ENCODE measurements at regions not wholly inside any gene's neighbourhood (a gene's known extent, or its start where the extent isn't known, plus 50 kb on each side); places are given as distances from the start of the nearest gene placed in this dataset.

DNA sequence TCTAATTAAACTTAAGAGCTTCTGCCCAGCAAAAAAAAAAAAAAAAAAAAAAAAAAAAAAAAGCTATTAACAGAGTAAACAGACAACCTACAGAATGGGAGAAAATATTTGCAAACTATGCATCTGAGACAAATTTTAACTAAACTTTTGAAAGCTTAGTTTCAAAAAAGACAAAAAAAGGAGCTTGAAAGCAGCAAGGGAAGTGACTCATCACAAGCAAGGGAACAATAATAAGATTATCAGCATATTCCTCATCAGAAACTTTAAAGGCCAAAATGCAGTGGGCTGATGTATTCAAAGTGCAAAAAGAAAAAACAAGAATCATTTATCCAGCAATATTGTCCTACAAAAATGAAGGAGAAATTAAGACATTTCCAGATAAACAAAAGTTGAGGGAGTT lies 158.6 kb downstream of the RNF144B start:
- TF ChIP-seq FOXM1 (IDR thresholded peaks at IDR 0.05; ENCODE audit: borderline replicate concordance, low read depth) (no peak), YY1 (IDR thresholded peaks at IDR 0.05; ENCODE audit: low read depth) (no peak), EP300 (IDR thresholded peaks at IDR 0.05; ENCODE audit: borderline replicate concordance) (no peak), CEBPB (IDR thresholded peaks at IDR 0.05) (no peak), TCF12 (IDR thresholded peaks at IDR 0.05; ENCODE audit: low read depth) (no peak), ZBTB7A (IDR thresholded peaks at IDR 0.05; ENCODE audit: low read depth) (no peak), NFIC (IDR thresholded peaks at IDR 0.05) (no peak), RAD21 (IDR thresholded peaks at IDR 0.05; ENCODE audit: low read depth) (no peak), TEAD4 (IDR thresholded peaks at IDR 0.05) (no peak), CREB1 (IDR thresholded peaks at IDR 0.05; ENCODE audit: low read depth) (no peak), EGR1 (IDR thresholded peaks at IDR 0.05) (no peak), TAF1 (IDR thresholded peaks at IDR 0.05; ENCODE audit: low read depth) (no peak)
- TF ChIP-seq, protein P1, sequence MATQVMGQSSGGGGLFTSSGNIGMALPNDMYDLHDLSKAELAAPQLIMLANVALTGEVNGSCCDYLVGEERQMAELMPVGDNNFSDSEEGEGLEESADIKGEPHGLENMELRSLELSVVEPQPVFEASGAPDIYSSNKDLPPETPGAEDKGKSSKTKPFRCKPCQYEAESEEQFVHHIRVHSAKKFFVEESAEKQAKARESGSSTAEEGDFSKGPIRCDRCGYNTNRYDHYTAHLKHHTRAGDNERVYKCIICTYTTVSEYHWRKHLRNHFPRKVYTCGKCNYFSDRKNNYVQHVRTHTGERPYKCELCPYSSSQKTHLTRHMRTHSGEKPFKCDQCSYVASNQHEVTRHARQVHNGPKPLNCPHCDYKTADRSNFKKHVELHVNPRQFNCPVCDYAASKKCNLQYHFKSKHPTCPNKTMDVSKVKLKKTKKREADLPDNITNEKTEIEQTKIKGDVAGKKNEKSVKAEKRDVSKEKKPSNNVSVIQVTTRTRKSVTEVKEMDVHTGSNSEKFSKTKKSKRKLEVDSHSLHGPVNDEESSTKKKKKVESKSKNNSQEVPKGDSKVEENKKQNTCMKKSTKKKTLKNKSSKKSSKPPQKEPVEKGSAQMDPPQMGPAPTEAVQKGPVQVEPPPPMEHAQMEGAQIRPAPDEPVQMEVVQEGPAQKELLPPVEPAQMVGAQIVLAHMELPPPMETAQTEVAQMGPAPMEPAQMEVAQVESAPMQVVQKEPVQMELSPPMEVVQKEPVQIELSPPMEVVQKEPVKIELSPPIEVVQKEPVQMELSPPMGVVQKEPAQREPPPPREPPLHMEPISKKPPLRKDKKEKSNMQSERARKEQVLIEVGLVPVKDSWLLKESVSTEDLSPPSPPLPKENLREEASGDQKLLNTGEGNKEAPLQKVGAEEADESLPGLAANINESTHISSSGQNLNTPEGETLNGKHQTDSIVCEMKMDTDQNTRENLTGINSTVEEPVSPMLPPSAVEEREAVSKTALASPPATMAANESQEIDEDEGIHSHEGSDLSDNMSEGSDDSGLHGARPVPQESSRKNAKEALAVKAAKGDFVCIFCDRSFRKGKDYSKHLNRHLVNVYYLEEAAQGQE (IDR thresholded peaks at IDR 0.05; ENCODE audit: low read depth): no peak
- TF ChIP-seq, protein P2, sequence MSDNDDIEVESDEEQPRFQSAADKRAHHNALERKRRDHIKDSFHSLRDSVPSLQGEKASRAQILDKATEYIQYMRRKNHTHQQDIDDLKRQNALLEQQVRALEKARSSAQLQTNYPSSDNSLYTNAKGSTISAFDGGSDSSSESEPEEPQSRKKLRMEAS (IDR thresholded peaks at IDR 0.05): no peak
- TF ChIP-seq, protein P3, sequence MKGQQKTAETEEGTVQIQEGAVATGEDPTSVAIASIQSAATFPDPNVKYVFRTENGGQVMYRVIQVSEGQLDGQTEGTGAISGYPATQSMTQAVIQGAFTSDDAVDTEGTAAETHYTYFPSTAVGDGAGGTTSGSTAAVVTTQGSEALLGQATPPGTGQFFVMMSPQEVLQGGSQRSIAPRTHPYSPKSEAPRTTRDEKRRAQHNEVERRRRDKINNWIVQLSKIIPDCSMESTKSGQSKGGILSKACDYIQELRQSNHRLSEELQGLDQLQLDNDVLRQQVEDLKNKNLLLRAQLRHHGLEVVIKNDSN (IDR thresholded peaks at IDR 0.05): no peak

DNA sequence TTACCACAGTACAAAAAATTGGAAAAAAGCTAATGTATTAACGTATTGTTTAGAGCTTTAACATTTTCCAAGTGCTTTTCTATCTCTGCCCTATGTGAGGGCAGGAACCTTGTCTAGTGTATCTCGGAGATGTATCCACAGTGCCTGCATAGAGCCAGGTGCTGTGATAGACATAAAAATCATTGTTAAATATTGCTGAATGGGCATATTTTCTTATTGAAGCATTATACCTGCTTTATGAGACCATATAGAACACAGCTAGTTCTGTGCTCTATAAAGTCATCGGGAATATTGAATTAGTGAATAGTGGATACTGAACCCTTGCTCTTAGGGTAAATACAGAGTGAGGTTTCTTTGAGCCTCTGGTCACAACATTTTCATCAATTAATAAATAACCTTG lies 163.0 kb downstream of the RNF144B start:
- TF ChIP-seq YY1 (IDR thresholded peaks at IDR 0.05; ENCODE audit: low read depth) (no peak), FOXM1 (IDR thresholded peaks at IDR 0.05; ENCODE audit: borderline replicate concordance, low read depth) (no peak), CEBPB (IDR thresholded peaks at IDR 0.05) (no peak), ZBTB7A (IDR thresholded peaks at IDR 0.05; ENCODE audit: low read depth) (no peak), EP300 (IDR thresholded peaks at IDR 0.05; ENCODE audit: borderline replicate concordance) (no peak), NFIC (IDR thresholded peaks at IDR 0.05) (no peak), EGR1 (IDR thresholded peaks at IDR 0.05) (no peak), TAF1 (IDR thresholded peaks at IDR 0.05; ENCODE audit: low read depth) (no peak), CREB1 (IDR thresholded peaks at IDR 0.05; ENCODE audit: low read depth) (no peak), RAD21 (IDR thresholded peaks at IDR 0.05; ENCODE audit: low read depth) (no peak), TCF12 (IDR thresholded peaks at IDR 0.05; ENCODE audit: low read depth) (no peak), TEAD4 (IDR thresholded peaks at IDR 0.05) (no peak)
- TF ChIP-seq, protein P2 (IDR thresholded peaks at IDR 0.05): no peak
- TF ChIP-seq, protein P3 (IDR thresholded peaks at IDR 0.05): no peak
- TF ChIP-seq, protein P1 (IDR thresholded peaks at IDR 0.05; ENCODE audit: low read depth): no peak

DNA sequence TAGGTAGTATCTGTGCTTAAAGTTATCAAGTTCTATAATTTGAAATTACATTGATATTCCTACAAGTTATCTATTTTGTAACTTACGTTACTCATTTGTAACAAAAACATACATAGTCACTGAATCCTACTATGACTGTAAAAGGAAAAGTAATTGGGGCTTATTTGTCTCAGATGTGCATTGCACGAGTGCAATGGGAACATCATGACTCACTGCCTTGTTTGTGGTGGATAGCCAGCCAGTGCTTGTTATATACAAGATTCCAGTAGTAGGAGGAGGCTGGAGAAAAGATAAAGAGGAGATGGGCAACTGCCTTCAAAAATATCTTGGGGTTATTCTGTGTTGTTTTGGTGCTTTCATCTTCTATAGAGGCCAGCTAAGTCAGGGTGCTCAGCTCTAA lies 164.1 kb downstream of the RNF144B start:
- no peak for TF ChIP-seq RAD21 (IDR thresholded peaks at IDR 0.05; ENCODE audit: low read depth)
- no peak for TF ChIP-seq EGR1 (IDR thresholded peaks at IDR 0.05)
- TF ChIP-seq CEBPB (IDR thresholded peaks at IDR 0.05): no peak

DNA sequence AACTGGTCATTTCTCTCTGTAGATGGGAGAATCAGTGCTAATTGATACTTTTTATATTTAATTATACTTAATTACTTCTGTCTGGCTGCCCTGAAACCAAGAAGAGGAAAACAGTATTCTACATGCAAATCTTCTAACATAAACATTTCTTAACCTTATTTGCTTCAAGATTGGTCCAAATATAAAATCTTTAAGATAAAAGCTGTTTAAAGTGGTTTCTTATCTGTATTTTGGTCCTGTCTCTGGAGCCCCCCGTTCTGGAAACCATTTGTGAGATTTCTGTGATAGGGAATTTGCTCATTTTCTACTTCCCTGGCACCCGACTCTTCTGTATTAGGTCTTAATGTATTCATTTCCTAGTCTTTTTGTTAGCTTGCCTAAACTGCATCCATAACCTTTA lies 168.6 kb downstream of the RNF144B start:
- TF ChIP-seq TAF1 (IDR thresholded peaks at IDR 0.05; ENCODE audit: low read depth): no peak
- TF ChIP-seq EGR1 (IDR thresholded peaks at IDR 0.05): no peak
- TF ChIP-seq YY1 (IDR thresholded peaks at IDR 0.05; ENCODE audit: low read depth): no peak
- TF ChIP-seq FOXM1 (IDR thresholded peaks at IDR 0.05; ENCODE audit: borderline replicate concordance, low read depth): no peak
- no peak for TF ChIP-seq CREB1 (IDR thresholded peaks at IDR 0.05; ENCODE audit: low read depth)
- TF ChIP-seq ZBTB7A (IDR thresholded peaks at IDR 0.05; ENCODE audit: low read depth): no peak
- TF ChIP-seq CEBPB (IDR thresholded peaks at IDR 0.05): no peak
- TF ChIP-seq EP300 (IDR thresholded peaks at IDR 0.05; ENCODE audit: borderline replicate concordance): no peak

DNA sequence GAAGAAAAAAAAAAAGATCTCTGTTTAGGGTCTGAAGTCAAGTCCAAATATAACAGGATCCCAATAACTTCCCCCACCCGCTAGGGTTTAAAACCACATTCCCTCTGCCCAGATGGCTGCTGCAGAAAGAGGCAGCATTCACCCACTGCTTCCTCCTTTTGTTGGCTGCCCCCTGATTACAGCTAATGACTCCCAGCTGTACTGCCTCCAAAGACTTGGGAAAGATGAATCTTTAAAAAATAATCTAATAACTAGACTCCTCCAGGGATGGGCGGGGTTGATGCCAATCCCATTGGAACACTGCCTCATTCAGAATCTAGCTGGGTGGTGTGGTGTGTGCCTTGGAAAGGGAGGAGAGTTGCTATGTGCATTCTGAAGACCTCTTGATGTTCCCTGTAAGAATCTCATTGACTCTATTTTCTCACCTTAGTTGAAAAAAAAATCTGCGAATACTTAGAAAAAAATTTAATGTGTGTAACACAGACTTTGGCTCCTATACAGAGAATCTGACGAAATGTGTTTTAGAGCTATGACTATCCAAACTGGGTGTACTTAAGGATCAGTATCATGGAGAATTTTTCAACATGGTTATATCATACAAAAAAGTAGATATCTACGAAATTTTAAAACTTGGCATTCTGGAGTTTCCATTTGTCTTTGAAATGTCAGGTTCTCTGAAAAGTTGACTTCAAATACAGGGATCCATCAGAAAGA lies 174.0 kb downstream of the RNF144B start:
- TF ChIP-seq RAD21 (IDR thresholded peaks at IDR 0.05; ENCODE audit: low read depth): no peak
- TF ChIP-seq, protein P2 (IDR thresholded peaks at IDR 0.05): no peak
- TF ChIP-seq, protein P1 (IDR thresholded peaks at IDR 0.05; ENCODE audit: low read depth): no peak
- TF ChIP-seq FOXM1 (IDR thresholded peaks at IDR 0.05; ENCODE audit: borderline replicate concordance, low read depth): no peak
- no peak for TF ChIP-seq TAF1 (IDR thresholded peaks at IDR 0.05; ENCODE audit: low read depth)
- no peak for TF ChIP-seq EP300 (IDR thresholded peaks at IDR 0.05; ENCODE audit: borderline replicate concordance)
